ENCODE measurements at regions not wholly inside any gene's neighbourhood (a gene's known extent, or its start where the extent isn't known, plus 50 kb on each side); places are given as distances from the start of the nearest gene placed in this dataset.

- Histone ChIP-seq H3K4me2 (ENCODE audit: insufficient read depth, low read length) (no peak overlapping the region), H3K27me3 (ENCODE audit: control insufficient read depth in 2 of 2, insufficient read depth in 2 of 2, low read length in 2 of 2) (no peaks in the 10 kb centered on the region), H3K9ac (replicated peaks; ENCODE audit: extremely low read depth, insufficient read depth, low read length) (no peak overlapping the region), H4K20me1 (replicated peaks; ENCODE audit: control insufficient read depth, extremely low read depth, insufficient read depth, low read length) (no peaks in the 10 kb centered on the region), H3K9me3 (replicated peaks; ENCODE audit: control insufficient read depth, insufficient read depth, low read length) (peaks cover 10% of the 10 kb centered on the region), H3K36me3 (ENCODE audit: control insufficient read depth in 2 of 2, extremely low read depth in 1 of 2, insufficient read depth in 2 of 2, low read length in 2 of 2) (no peaks in the 10 kb centered on the region), H3K4me1 (ENCODE audit: control insufficient read depth, extremely low read depth, insufficient read depth, low read length) (no peaks in the 10 kb centered on the region), H3K9me1 (replicated peaks; ENCODE audit: control insufficient read depth, extremely low read depth, insufficient read depth, low read length) (no peaks in the 10 kb centered on the region), H3K27ac (ENCODE audit: insufficient read depth, low read depth, low read length) (no peak overlapping the region), H3K79me2 (ENCODE audit: control insufficient read depth, insufficient read depth, low read length) (no peaks in the 10 kb centered on the region), H3K4me3 (replicated peaks in 1 of 3; ENCODE audit: insufficient read depth in 1 of 3, low read depth in 1 of 3, low read length in 3 of 3) (no peak overlapping the region), H2AFZ (ENCODE audit: low read depth, low read length) (no peak overlapping the region)
- POLR2A ChIA-PET: no interaction called here
- dilution Hi-C loops (cut with MboI; ENCODE audit: extremely low pct_ligation_motif_present, low sequenced_read_pairs): no loop called here
- DNase-seq (ENCODE audit: low read depth, low spot score) (no peak), FAIRE-seq (no peak)
- intact Hi-C loops (cut with micrococcal nuclease): no loop called here
- no TSS peak for BruUV-seq (replicated peaks)
- CTCF ChIA-PET: no interaction called here
- TF ChIP-seq MYC (IDR thresholded peaks at IDR 0.05; ENCODE audit: low read depth, low read length) (no peak), JUN (IDR thresholded peaks at IDR 0.05; ENCODE audit: borderline replicate concordance, insufficient read depth, insufficient read length, low read depth) (no peak), GATA2 (IDR thresholded peaks at IDR 0.05; ENCODE audit: insufficient read depth, insufficient read length, low read depth, low read length) (no peak), POLR2A (IDR thresholded peaks at IDR 0.05; ENCODE audit: low read depth, low read length) (no peak), FOS (IDR thresholded peaks at IDR 0.05; ENCODE audit: borderline replicate concordance, insufficient read depth, low read length) (no peak), MAX (IDR thresholded peaks at IDR 0.05; ENCODE audit: insufficient read depth, insufficient read length) (no peak), CTCF (IDR thresholded peaks at IDR 0.05; ENCODE audit: extremely low read depth in 1 of 2, insufficient read depth in 1 of 2, low read depth in 1 of 2, low read length in 2 of 2) (no peak), EZH2 (IDR thresholded peaks at IDR 0.05; ENCODE audit: borderline replicate concordance, low read depth, low read length, severe bottlenecking) (no peak), POLR2AphosphoS5 (IDR thresholded peaks at IDR 0.05; ENCODE audit: insufficient read depth, low read depth, low read length) (no peak)
Measured at GRCh38 chr5:5678909-5679308, 256.4 kb downstream of the ICE1 start.
